GM23338 (cell line): ENCODE measurements at regions not wholly inside any gene's neighbourhood (a gene's known extent, or its start where the extent isn't known, plus 50 kb on each side); places are given as distances from the start of the nearest gene placed in this dataset.
A peak's percentile ranks its signal among the peaks of the same experiment; 100 is the strongest.

Experiments
- CREB1 ChIP-seq: fragments of 250-450 bp; sonication (Bioruptor Pico); IDR thresholded peaks from 2 replicates; pipeline ENCODE4 v1.5.0; 2020; ENCODE audit warnings: low read depth, mild to moderate bottlenecking, moderate library complexity
- CTCF ChIP-seq, 2 experiments: fragments of 200-600 bp in 1 of 2; sonication (generic) in 1 of 2; conservative IDR thresholded peaks; 2 replicates each; pipeline versions ENCODE4 v1.5.1 to v1.6.1; 2016 to 2017; ENCODE audit warnings: antibody characterized with exemption in 2 of 2, low read depth in 2 of 2, mild to moderate bottlenecking in 2 of 2, moderate library complexity in 1 of 2
- ETS1 ChIP-seq: IDR thresholded peaks from 2 replicates; pipeline ENCODE4 v1.6.1; 2016; ENCODE audit warnings: antibody characterized with exemption
- EZH2 ChIP-seq: fragments of 200-600 bp; sonication (generic); IDR thresholded peaks from one replicate; pipeline ENCODE4 v1.8.0; 2017; ENCODE audit warnings: antibody characterized with exemption, mild to moderate bottlenecking, low read depth; ENCODE audit not compliant: unreplicated experiment
- EZH2phosphoT487 ChIP-seq: fragments of 200-600 bp; sonication (generic); IDR thresholded peaks from one replicate; pipeline ENCODE4 v1.8.1; 2018; ENCODE audit warnings: antibody characterized with exemption; ENCODE audit not compliant: unreplicated experiment
- JUNB ChIP-seq: IDR thresholded peaks from one replicate; pipeline ENCODE4 v1.6.1; 2016; ENCODE audit warnings: antibody characterized with exemption; ENCODE audit not compliant: unreplicated experiment
- NANOG ChIP-seq: IDR thresholded peaks from 2 replicates; pipeline ENCODE4 v1.6.1; 2016; ENCODE audit warnings: antibody characterized with exemption, borderline replicate concordance
- POLR2AphosphoS5 ChIP-seq: IDR thresholded peaks from 2 replicates; pipeline ENCODE4 v1.6.1; 2016; ENCODE audit warnings: antibody characterized with exemption, low read depth
- REST ChIP-seq: IDR thresholded peaks from one replicate; pipeline ENCODE4 v1.6.1; 2018; ENCODE audit warnings: antibody characterized with exemption; ENCODE audit not compliant: unreplicated experiment
- ZNF114 ChIP-seq: fragments of 250-450 bp; sonication (Bioruptor Pico); IDR thresholded peaks from 2 replicates; pipeline ENCODE4 v1.5.0; 2020; ENCODE audit warnings: mild to moderate bottlenecking, moderate library complexity
- ZNF331 ChIP-seq: fragments of 250-450 bp; sonication (Bioruptor Pico); IDR thresholded peaks from 2 replicates; pipeline ENCODE4 v1.5.0; 2020; ENCODE audit warnings: low read depth, mild to moderate bottlenecking, moderate library complexity
- ZNF462 ChIP-seq: fragments of 250-450 bp; sonication (Bioruptor Pico); IDR thresholded peaks from 2 replicates; pipeline ENCODE4 v1.5.0; 2020; ENCODE audit warnings: mild to moderate bottlenecking, moderate library complexity

- TF ChIP-seq CREB1 (CRISPR knock-in tag) (no peak), CTCF (conservative IDR thresholded peaks at IDR 0.05; ENCODE audit: low read depth in 2 of 2) (peak; percentile 86 to 92), REST (no peak), EZH2 (no peak), ZNF331 (CRISPR knock-in tag) (no peak), POLR2AphosphoS5 (no peak), EZH2phosphoT487 (no peak), JUNB (no peak), NANOG (no peak), ZNF114 (no peak), ETS1 (no peak), ZNF462 (CRISPR knock-in tag) (no peak)
These were observed 122.7 kb upstream of the NABP1 start for GRCh38 chr2:191555092-191555742.
